CD4-positive, alpha-beta T cell (primary cell): ENCODE measurements at regions not wholly inside any gene's neighbourhood (a gene's known extent, or its start where the extent isn't known, plus 50 kb on each side); places are given as distances from the start of the nearest gene placed in this dataset.

ENCODE experiments used
- ATAC-seq: fragments of 200-7000 bp; cut with Tn5 transposase; one replicate; pipeline ENCODE4 v1.10.0; 2022; ENCODE audit warnings: mild to moderate bottlenecking; ENCODE audit not compliant: poor library complexity
- CTCF ChIA-PET: fragments of 350-600 bp; sonication (Branson Sonifier 250); formaldehyde crosslinking; loops from one replicate; lab custom pipeline; 2021; ENCODE audit warnings: antibody characterized with exemption, inconsistent platforms; lab: Charles Lee
- POLR2A ChIA-PET: fragments of 350-600 bp; sonication (Branson Sonifier 250); formaldehyde crosslinking; loops from one replicate; lab custom pipeline; 2021; ENCODE audit warnings: antibody characterized with exemption, inconsistent platforms; lab: Charles Lee
- DNase-seq, 14 experiments: peaks; one replicate each; pipeline ENCODE4 v3.0.0-alpha.2; 2013 to 2020; ENCODE audit warnings: mixed read lengths in 2 of 14
- H3K27ac ChIP-seq, 2 donors: one replicate each; pipeline versions ENCODE4 v1.5.1 to v1.7.0; 2013; ENCODE audit warnings: low read length in 2 of 2, low read depth in 1 of 2, mild to moderate bottlenecking in 1 of 2
- H3K27me3 ChIP-seq, 2 experiments: 1 replicate in 1 of 2; 2 replicates in 1 of 2; pipeline versions ENCODE4 v1.6.1 to v1.7.0; 2013; ENCODE audit warnings: low read length in 2 of 2, control low read depth in 1 of 2, mild to moderate bottlenecking in 1 of 2, moderate library complexity in 1 of 2; ENCODE audit not compliant: insufficient read depth in 2 of 2, control insufficient read depth in 1 of 2
- H3K36me3 ChIP-seq: one replicate; pipeline ENCODE4 v1.6.1; 2013; ENCODE audit warnings: low read length, control low read depth; ENCODE audit not compliant: insufficient read depth
- H3K4me1 ChIP-seq: one replicate; pipeline ENCODE4 v1.6.1; 2013; ENCODE audit warnings: low read length, control low read depth; ENCODE audit not compliant: insufficient read depth
- H3K4me3 ChIP-seq: one replicate; pipeline ENCODE4 v1.5.1; 2013; ENCODE audit warnings: mild to moderate bottlenecking, low read length, moderate library complexity
- H3K9me3 ChIP-seq, 2 experiments: 1 replicate in 1 of 2; 2 replicates in 1 of 2; pipeline versions ENCODE4 v1.6.1 to v1.7.0; 2013; ENCODE audit warnings: low read length in 2 of 2, mild to moderate bottlenecking in 2 of 2, control low read depth in 1 of 2, moderate library complexity in 1 of 2; ENCODE audit not compliant: control insufficient read depth in 1 of 2, insufficient read depth in 1 of 2
- H3K27ac Mint-ChIP-seq: one replicate; pipeline ENCODE4 v1.8.0; 2020; ENCODE audit warnings: mixed read lengths
- H3K27me3 Mint-ChIP-seq: one replicate; pipeline ENCODE4 v1.8.0; 2021; ENCODE audit warnings: mixed read lengths
- H3K36me3 Mint-ChIP-seq: one replicate; pipeline ENCODE4 v1.8.0; 2021; ENCODE audit warnings: low read depth, mixed read lengths
- H3K4me1 Mint-ChIP-seq: one replicate; pipeline ENCODE4 v1.8.0; 2021; ENCODE audit warnings: low read depth, mixed read lengths
- H3K4me3 Mint-ChIP-seq: one replicate; pipeline ENCODE4 v1.8.0; 2020; ENCODE audit warnings: mild to moderate bottlenecking, mixed read lengths
- H3K9me3 Mint-ChIP-seq: one replicate; pipeline ENCODE4 v1.8.0; 2020; ENCODE audit warnings: mixed read lengths
- intact Hi-C, 2 experiments: fragments of 100-400 bp; cut with DNase I in 1 of 2; cut with micrococcal nuclease in 1 of 2; formaldehyde crosslinking; loops; one replicate each; pipeline versions ENCODE4 v1.15.1 to v1.9.0; 2023 to 2025; cut with DNase I, micrococcal nuclease
- TF ChIP-seq, protein P1 (sequence below): fragments of 200-600 bp; IDR thresholded peaks from one replicate; pipeline ENCODE4 v1.8.0; 2022; ENCODE audit warnings: antibody characterized with exemption, mild to moderate bottlenecking

DNA sequence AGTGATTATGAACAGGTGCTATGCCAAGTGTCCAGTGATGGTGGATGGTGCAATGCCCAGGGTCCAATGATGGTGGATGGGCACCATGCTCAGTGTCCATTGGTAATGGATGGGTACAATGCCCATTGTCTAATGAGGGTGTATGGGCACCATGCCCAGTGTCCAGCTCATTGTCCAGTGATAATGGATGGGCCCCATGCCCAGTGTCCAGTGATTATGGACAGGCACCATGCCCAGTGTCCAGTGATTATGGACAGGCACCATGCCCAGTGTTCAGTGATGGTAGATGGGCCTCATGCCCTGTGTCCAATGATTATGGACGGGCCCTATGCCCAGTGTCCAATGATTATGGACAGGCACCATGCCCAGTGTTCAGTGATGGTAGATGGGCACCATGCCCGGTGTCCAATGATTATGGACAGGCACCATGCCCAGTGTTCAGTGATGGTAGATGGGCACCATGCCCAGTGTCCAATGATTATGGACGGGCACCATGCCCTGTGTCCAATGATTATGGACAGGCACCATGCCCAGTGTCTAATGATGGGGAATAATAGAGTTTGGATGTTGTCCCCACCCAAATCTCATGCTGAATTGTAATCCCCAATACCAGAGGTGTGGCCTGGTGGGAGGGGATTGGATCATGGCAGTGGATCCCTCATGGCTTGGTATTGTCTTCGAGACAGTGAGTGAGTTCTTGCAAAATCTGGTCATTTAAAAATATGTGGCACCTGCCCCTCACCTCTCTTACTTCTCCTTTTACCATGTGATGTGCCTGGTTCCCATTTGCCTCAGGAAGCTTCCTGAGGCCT, 87.8 kb downstream of the ANKRD10 start:
- no peak overlapping the region for H3K27ac ChIP-seq
- Mint-ChIP-seq H3K4me3 (no peak overlapping the region), H3K9me3 (no peaks in the 10 kb centered on the region), H3K27ac (no peak overlapping the region), H3K4me1 (no peaks in the 10 kb centered on the region), H3K27me3 (peaks cover 11% of the 10 kb centered on the region), H3K36me3 (no peaks in the 10 kb centered on the region)
- H3K9me3 ChIP-seq: no peaks in the 10 kb centered on the region
- H3K27me3 ChIP-seq: no peaks in the 10 kb centered on the region
- ATAC-seq: no peak
- no peak overlapping the region for H3K4me3 ChIP-seq
- H3K4me1 ChIP-seq: no peaks in the 10 kb centered on the region
- ChIA-PET CTCF (no interaction called here), POLR2A (no interaction called here)
- intact Hi-C loops: no loop called here
- TF ChIP-seq, protein P1, sequence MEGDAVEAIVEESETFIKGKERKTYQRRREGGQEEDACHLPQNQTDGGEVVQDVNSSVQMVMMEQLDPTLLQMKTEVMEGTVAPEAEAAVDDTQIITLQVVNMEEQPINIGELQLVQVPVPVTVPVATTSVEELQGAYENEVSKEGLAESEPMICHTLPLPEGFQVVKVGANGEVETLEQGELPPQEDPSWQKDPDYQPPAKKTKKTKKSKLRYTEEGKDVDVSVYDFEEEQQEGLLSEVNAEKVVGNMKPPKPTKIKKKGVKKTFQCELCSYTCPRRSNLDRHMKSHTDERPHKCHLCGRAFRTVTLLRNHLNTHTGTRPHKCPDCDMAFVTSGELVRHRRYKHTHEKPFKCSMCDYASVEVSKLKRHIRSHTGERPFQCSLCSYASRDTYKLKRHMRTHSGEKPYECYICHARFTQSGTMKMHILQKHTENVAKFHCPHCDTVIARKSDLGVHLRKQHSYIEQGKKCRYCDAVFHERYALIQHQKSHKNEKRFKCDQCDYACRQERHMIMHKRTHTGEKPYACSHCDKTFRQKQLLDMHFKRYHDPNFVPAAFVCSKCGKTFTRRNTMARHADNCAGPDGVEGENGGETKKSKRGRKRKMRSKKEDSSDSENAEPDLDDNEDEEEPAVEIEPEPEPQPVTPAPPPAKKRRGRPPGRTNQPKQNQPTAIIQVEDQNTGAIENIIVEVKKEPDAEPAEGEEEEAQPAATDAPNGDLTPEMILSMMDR: no peak
- H3K36me3 ChIP-seq: no peaks in the 10 kb centered on the region
- no peak for DNase-seq
